ENCODE measurements at regions not wholly inside any gene's neighbourhood (a gene's known extent, or its start where the extent isn't known, plus 50 kb on each side); places are given as distances from the start of the nearest gene placed in this dataset.

DNA sequence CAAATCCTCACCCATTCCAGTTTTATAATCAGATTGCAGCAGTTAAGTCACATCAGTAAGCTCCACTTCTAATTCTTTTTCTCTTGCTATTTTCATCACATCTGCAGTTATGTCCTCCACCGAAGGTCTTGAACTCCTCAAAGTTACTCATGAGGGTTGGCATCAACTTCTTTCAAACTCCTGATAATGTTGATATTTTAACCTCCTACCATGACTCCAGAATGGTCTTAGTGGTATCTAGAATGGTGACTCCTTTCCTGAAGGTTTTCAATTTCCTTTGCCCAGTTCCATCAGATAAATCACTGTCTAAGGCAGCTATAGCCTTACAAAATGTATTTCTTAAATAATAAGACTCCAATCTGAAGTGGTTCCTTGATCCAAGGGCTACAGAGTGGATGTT, 53.8 kb upstream of the EDIL3 start:
- H3K79me1 ChIP-seq (ENCODE audit: insufficient read depth, low read depth, low read length, poor library complexity, severe bottlenecking): no peaks in the 10 kb centered on the region
- no peak overlapping the region for H3K56ac ChIP-seq (ENCODE audit: insufficient read length, low read depth, low read length)
- H3K4me1 ChIP-seq (ENCODE audit: insufficient read depth, low read length): no peaks in the 10 kb centered on the region; the same call in 1 of the 2 replicates
- H3K23me2 ChIP-seq (ENCODE audit: insufficient read length, low read depth, low read length, poor library complexity, severe bottlenecking): no peaks in the 10 kb centered on the region
- H2AK5ac ChIP-seq (ENCODE audit: insufficient read length, low read length): no peak overlapping the region
- Mint-ChIP-seq H3K4me3 (no peak overlapping the region), H3K36me3 (ENCODE audit: insufficient read depth in 1 of 3, low read depth in 3 of 3) (no peaks in the 10 kb centered on the region), H3K9me3 (no peaks in the 10 kb centered on the region), H3K27ac (no peak overlapping the region), H3K4me1 (peaks cover 4 to 14% of the 10 kb centered on the region in 2 experiments; a peak in 3 of 4 replicates), H3K27me3 (ENCODE audit: low read depth) (no peaks in the 10 kb centered on the region)
- no peak for DNase-seq
- no peak overlapping the region for H3K4ac ChIP-seq (ENCODE audit: low read depth, low read length)
- TF ChIP-seq, protein P1, sequence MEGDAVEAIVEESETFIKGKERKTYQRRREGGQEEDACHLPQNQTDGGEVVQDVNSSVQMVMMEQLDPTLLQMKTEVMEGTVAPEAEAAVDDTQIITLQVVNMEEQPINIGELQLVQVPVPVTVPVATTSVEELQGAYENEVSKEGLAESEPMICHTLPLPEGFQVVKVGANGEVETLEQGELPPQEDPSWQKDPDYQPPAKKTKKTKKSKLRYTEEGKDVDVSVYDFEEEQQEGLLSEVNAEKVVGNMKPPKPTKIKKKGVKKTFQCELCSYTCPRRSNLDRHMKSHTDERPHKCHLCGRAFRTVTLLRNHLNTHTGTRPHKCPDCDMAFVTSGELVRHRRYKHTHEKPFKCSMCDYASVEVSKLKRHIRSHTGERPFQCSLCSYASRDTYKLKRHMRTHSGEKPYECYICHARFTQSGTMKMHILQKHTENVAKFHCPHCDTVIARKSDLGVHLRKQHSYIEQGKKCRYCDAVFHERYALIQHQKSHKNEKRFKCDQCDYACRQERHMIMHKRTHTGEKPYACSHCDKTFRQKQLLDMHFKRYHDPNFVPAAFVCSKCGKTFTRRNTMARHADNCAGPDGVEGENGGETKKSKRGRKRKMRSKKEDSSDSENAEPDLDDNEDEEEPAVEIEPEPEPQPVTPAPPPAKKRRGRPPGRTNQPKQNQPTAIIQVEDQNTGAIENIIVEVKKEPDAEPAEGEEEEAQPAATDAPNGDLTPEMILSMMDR (conservative IDR thresholded peaks at IDR 0.05): no peak
- no CpG with 5 or more reads among the region's 1 CpG for WGBS (ENCODE audit: extremely low coverage, insufficient read length, low lambda C conversion rate)
- no peak overlapping the region for H2BK5ac ChIP-seq (ENCODE audit: insufficient read length, low read length)
- no peak overlapping the region for H2AFZ ChIP-seq (ENCODE audit: low read length)
- no peak overlapping the region for H3K18ac ChIP-seq (ENCODE audit: insufficient read length, low read depth, low read length)
- no peaks in the 10 kb centered on the region for H3K79me2 ChIP-seq (ENCODE audit: insufficient read depth, low read length)
- no peak overlapping the region for H2BK20ac ChIP-seq (ENCODE audit: low read depth, low read length, poor library complexity, severe bottlenecking)
- no peak overlapping the region for H2BK120ac ChIP-seq (ENCODE audit: low read depth, low read length, poor library complexity, severe bottlenecking)
- no peaks in the 10 kb centered on the region for H3K9me3 ChIP-seq (ENCODE audit: control insufficient read depth, low read depth, low read length)
- no peak overlapping the region for H3K14ac ChIP-seq (ENCODE audit: insufficient read depth, low read length)
- no peak overlapping the region for H2BK12ac ChIP-seq (ENCODE audit: insufficient read length, low read depth, low read length)
- H2BK15ac ChIP-seq (ENCODE audit: low read depth, low read length): no peak overlapping the region
- no peaks in the 10 kb centered on the region for H3K27me3 ChIP-seq (ENCODE audit: insufficient read depth, low read length)
- no peak overlapping the region for H4K91ac ChIP-seq (ENCODE audit: insufficient read length, low read depth, low read length)
- H3K27ac ChIP-seq (ENCODE audit: insufficient read length, low read depth, low read length): no peak overlapping the region
- H4K5ac ChIP-seq (ENCODE audit: insufficient read length, low read depth, low read length): no peak overlapping the region
- H3T11ph ChIP-seq (ENCODE audit: low read length): no peak overlapping the region
- H3K4me2 ChIP-seq (ENCODE audit: insufficient read depth, insufficient read length, low read length): no peak overlapping the region
- H3K23ac ChIP-seq (ENCODE audit: insufficient read length, low read depth, low read length): no peak overlapping the region
- no peaks in the 10 kb centered on the region for H4K20me1 ChIP-seq (ENCODE audit: control insufficient read depth, insufficient read depth, insufficient read length)
- no peak overlapping the region for H3K9ac ChIP-seq (ENCODE audit: extremely low read depth, insufficient read length, low read length)
- no peak overlapping the region for H4K8ac ChIP-seq (replicated peaks; ENCODE audit: insufficient read length, low read depth, low read length)
